HG02798 (cell line): ENCODE measurements at regions not wholly inside any gene's neighbourhood (a gene's known extent, or its start where the extent isn't known, plus 50 kb on each side); places are given as distances from the start of the nearest gene placed in this dataset.

ENCODE experiments used
- ATAC-seq: cut with Tn5 transposase; IDR thresholded peaks from one replicate; pipeline ENCODE4 v1.9.1; 2021; ENCODE audit warnings: mild to moderate bottlenecking; ENCODE audit not compliant: unreplicated experiment, poor library complexity

- ATAC-seq, result no peak
Measured at GRCh38 chr9:1319436-1319835, 269.3 kb downstream of the DMRT2 start.

GRCh38 chr9:1320051-1320557 is 269.9 kb downstream of the DMRT2 start:
- no peak for ATAC-seq

GRCh38 chr9:1320607-1321195 is 270.5 kb downstream of the DMRT2 start:
- ATAC-seq, result no peak

GRCh38 chr9:1327467-1327866 is 277.3 kb downstream of the DMRT2 start:
- ATAC-seq, result no peak

GRCh38 chr9:1328341-1328740 is 278.2 kb downstream of the DMRT2 start:
- no peak for ATAC-seq

- ATAC-seq, result no peak
Measured at GRCh38 chr9:1331546-1332038, 281.4 kb downstream of the DMRT2 start.

GRCh38 chr9:1332156-1332555 is 282.0 kb downstream of the DMRT2 start:
- no peak for ATAC-seq

GRCh38 chr9:1335174-1335573 is 285.0 kb downstream of the DMRT2 start:
- no peak for ATAC-seq

- no peak for ATAC-seq
Measured at GRCh38 chr9:1337169-1337568, 287.0 kb downstream of the DMRT2 start.

GRCh38 chr9:1340390-1340789 is 290.2 kb downstream of the DMRT2 start:
- no peak for ATAC-seq

- ATAC-seq, result no peak
Measured at GRCh38 chr9:1353291-1353690, 303.1 kb downstream of the DMRT2 start.

GRCh38 chr9:1354086-1354485 is 303.9 kb downstream of the DMRT2 start:
- no peak for ATAC-seq

GRCh38 chr9:1354606-1355005 is 304.4 kb downstream of the DMRT2 start:
- no peak for ATAC-seq

GRCh38 chr9:1355656-1356055 is 305.5 kb downstream of the DMRT2 start:
- ATAC-seq, result no peak

- no peak for ATAC-seq
Measured at GRCh38 chr9:1362845-1363244, 312.7 kb downstream of the DMRT2 start.

GRCh38 chr9:1366276-1366675 is 316.1 kb downstream of the DMRT2 start:
- ATAC-seq, result peak; percentile 53

- ATAC-seq, result no peak
Measured at GRCh38 chr9:1369297-1369696, 319.1 kb downstream of the DMRT2 start.

- ATAC-seq, result no peak
Measured at GRCh38 chr9:1373445-1373844, 323.3 kb downstream of the DMRT2 start.

GRCh38 chr9:1383899-1384455 is 333.8 kb downstream of the DMRT2 start:
- ATAC-seq, result no peak

GRCh38 chr9:1384816-1385215 is 334.7 kb downstream of the DMRT2 start:
- ATAC-seq, result no peak

- ATAC-seq, result no peak
Measured at GRCh38 chr9:1386420-1386819, 336.3 kb downstream of the DMRT2 start.

- ATAC-seq, result no peak
Measured at GRCh38 chr9:1388216-1388615, 338.1 kb downstream of the DMRT2 start.
